Neuronal stem cell (in vitro differentiated cells): ENCODE measurements at regions not wholly inside any gene's neighbourhood (a gene's known extent, or its start where the extent isn't known, plus 50 kb on each side); places are given as distances from the start of the nearest gene placed in this dataset.

Experiments used
- DNase-seq: peaks from one replicate; pipeline ENCODE4 v3.0.0-alpha.2; 2013; ENCODE audit warnings: low spot score
- H2AFZ ChIP-seq: one replicate; pipeline ENCODE4 v1.6.1; 2013; ENCODE audit warnings: mild to moderate bottlenecking, low read length, inconsistent platforms
- H2AK5ac ChIP-seq: 2 replicates; pipeline ENCODE4 v1.6.1; 2013; ENCODE audit warnings: low read depth, mild to moderate bottlenecking, inconsistent platforms, low read length, moderate library complexity, mixed read lengths
- H2BK120ac ChIP-seq: 2 replicates; pipeline ENCODE4 v1.6.1; 2013; ENCODE audit warnings: low read depth, mild to moderate bottlenecking, inconsistent platforms, low read length, moderate library complexity, mixed read lengths
- H2BK12ac ChIP-seq: one replicate; pipeline ENCODE4 v1.6.1; 2013; ENCODE audit warnings: low read length, inconsistent platforms
- H2BK15ac ChIP-seq: 2 replicates; pipeline ENCODE4 v1.6.1; 2013; ENCODE audit warnings: mild to moderate bottlenecking, low read length, inconsistent platforms, mixed read lengths
- H2BK5ac ChIP-seq: one replicate; pipeline ENCODE4 v1.6.1; 2013; ENCODE audit warnings: inconsistent platforms, mild to moderate bottlenecking, low read length, moderate library complexity
- H3K14ac ChIP-seq: one replicate; pipeline ENCODE4 v1.6.1; 2013; ENCODE audit warnings: low read length, inconsistent platforms
- H3K18ac ChIP-seq: 2 replicates; pipeline ENCODE4 v1.6.1; 2013; ENCODE audit warnings: low read length, inconsistent platforms
- H3K23ac ChIP-seq: 2 replicates; pipeline ENCODE4 v1.6.1; 2013; ENCODE audit warnings: low read depth, mild to moderate bottlenecking, mixed read lengths, low read length, inconsistent platforms; ENCODE audit not compliant: poor library complexity
- H3K27ac ChIP-seq: replicated peaks from 3 replicates; pipeline ENCODE4 v1.5.1; 2013; ENCODE audit warnings: low read length, inconsistent platforms
- H3K27me3 ChIP-seq, 3 experiments: 2 replicates each; pipeline ENCODE4 v1.6.1; 2013; ENCODE audit warnings: low read length in 3 of 3, mild to moderate bottlenecking in 2 of 3, inconsistent platforms in 1 of 3, low read depth in 1 of 3, mixed read lengths in 1 of 3, moderate library complexity in 1 of 3; ENCODE audit not compliant: control insufficient read depth in 3 of 3, insufficient read depth in 3 of 3
- H3K36me3 ChIP-seq, 2 donors: replicated peaks in 1 of 2; 2 replicates each; pipeline ENCODE4 v1.6.1; 2013; ENCODE audit warnings: low read length in 2 of 2; ENCODE audit not compliant: control insufficient read depth in 2 of 2, insufficient read depth in 2 of 2
- H3K4ac ChIP-seq: 2 replicates; pipeline ENCODE4 v1.6.1; 2013; ENCODE audit warnings: inconsistent platforms, mild to moderate bottlenecking, low read length, moderate library complexity
- H3K4me1 ChIP-seq, 2 donors: 1 replicate in 1 of 2; 2 replicates in 1 of 2; pipeline ENCODE4 v1.6.1; 2013; ENCODE audit warnings: low read length in 2 of 2, low read depth in 1 of 2; ENCODE audit not compliant: control insufficient read depth in 2 of 2, insufficient read depth in 1 of 2
- H3K4me2 ChIP-seq: one replicate; pipeline ENCODE4 v1.6.1; 2013; ENCODE audit warnings: mild to moderate bottlenecking, low read length, inconsistent platforms; ENCODE audit not compliant: insufficient read depth, poor library complexity, severe bottlenecking
- H3K4me3 ChIP-seq, 2 donors: 2 replicates each; pipeline ENCODE4 v1.5.1; 2013; ENCODE audit warnings: low read length in 2 of 2, mild to moderate bottlenecking in 2 of 2, inconsistent platforms in 1 of 2, moderate library complexity in 1 of 2
- H3K79me1 ChIP-seq: one replicate; pipeline ENCODE4 v1.6.1; 2013; ENCODE audit warnings: low read depth, mild to moderate bottlenecking, inconsistent platforms, low read length, moderate library complexity
- H3K9ac ChIP-seq: one replicate; pipeline ENCODE4 v1.6.1; 2013; ENCODE audit warnings: mild to moderate bottlenecking, low read depth, low read length, inconsistent platforms; ENCODE audit not compliant: poor library complexity
- H3K9me3 ChIP-seq, 2 donors: replicated peaks in 1 of 2; 2 replicates each; pipeline versions ENCODE3 to v1.6.1; 2013; ENCODE audit warnings: low read length in 2 of 2, mild to moderate bottlenecking in 2 of 2, inconsistent platforms in 1 of 2, low read depth in 1 of 2, mixed read lengths in 1 of 2, moderate library complexity in 1 of 2; ENCODE audit not compliant: control insufficient read depth in 2 of 2, insufficient read depth in 1 of 2
- H4K8ac ChIP-seq: one replicate; pipeline ENCODE4 v1.6.1; 2013; ENCODE audit warnings: low read depth, mild to moderate bottlenecking, inconsistent platforms, low read length, moderate library complexity
- H4K91ac ChIP-seq: one replicate; pipeline ENCODE4 v1.6.1; 2013; ENCODE audit warnings: low read length, low read depth, mild to moderate bottlenecking, inconsistent platforms; ENCODE audit not compliant: poor library complexity
- WGBS, 2 donors: extraction: QIAGEN DNeasy Blood & Tissue Kit; methylation state at CpG; one replicate each; pipeline ENCODE4 v1.1.7; 2013; ENCODE audit warnings: missing lambda C conversion rate in 2 of 2, mixed read lengths in 1 of 2; ENCODE audit not compliant: insufficient read length in 2 of 2, insufficient replicate concordance in 1 of 2; ENCODE audit errors: extremely low coverage in 2 of 2; 5-methylcytosine and 5-hydroxymethylcytosine counted together

DNA sequence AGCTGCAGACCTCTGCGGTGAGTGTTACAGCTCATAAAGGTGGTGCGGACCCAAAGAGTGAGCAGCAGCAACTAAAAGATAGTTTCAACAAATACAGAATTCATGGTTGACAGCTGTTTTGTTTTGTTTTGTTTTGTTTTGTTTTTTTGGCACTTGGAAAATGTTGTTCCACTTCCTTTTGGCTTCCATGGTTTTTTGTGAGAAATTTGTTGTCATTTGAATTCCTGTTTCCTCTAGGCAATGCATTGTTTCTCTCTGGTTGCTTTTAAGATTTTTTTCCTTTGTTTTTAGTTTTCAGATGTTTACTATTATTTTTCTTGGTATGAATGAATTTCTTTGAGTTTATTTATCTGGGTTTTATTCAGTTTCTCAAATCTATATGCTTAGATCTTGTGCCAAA is 229.4 kb downstream of the MID1IP1 start:
- H2AFZ ChIP-seq = no peak overlapping the region
- peaks cover 0 to 2% of the 10 kb centered on the region in 2 donors for H3K9me3 ChIP-seq
- H4K91ac ChIP-seq = no peak overlapping the region
- no peak overlapping the region for H2BK15ac ChIP-seq
- no peak overlapping the region for H3K4ac ChIP-seq
- no peaks in the 10 kb centered on the region for H3K4me1 ChIP-seq
- H3K27me3 ChIP-seq = no peaks in the 10 kb centered on the region
- H2BK5ac ChIP-seq = no peak overlapping the region
- WGBS, 2 donors = no CpG with 5 or more reads among the region's 2 CpGs
- no peaks in the 10 kb centered on the region for H3K36me3 ChIP-seq
- no peak overlapping the region for H3K27ac ChIP-seq
- no peak overlapping the region for H2BK120ac ChIP-seq
- no peak overlapping the region for H3K4me3 ChIP-seq
- no peak overlapping the region for H3K18ac ChIP-seq
- H3K9ac ChIP-seq = no peak overlapping the region
- no peak overlapping the region for H4K8ac ChIP-seq
- no peak overlapping the region for H3K14ac ChIP-seq
- no peak for DNase-seq
- no peak overlapping the region for H3K23ac ChIP-seq
- H3K79me1 ChIP-seq = no peaks in the 10 kb centered on the region
- no peak overlapping the region for H2AK5ac ChIP-seq
- H2BK12ac ChIP-seq = no peak overlapping the region
- H3K4me2 ChIP-seq = no peak overlapping the region

DNA sequence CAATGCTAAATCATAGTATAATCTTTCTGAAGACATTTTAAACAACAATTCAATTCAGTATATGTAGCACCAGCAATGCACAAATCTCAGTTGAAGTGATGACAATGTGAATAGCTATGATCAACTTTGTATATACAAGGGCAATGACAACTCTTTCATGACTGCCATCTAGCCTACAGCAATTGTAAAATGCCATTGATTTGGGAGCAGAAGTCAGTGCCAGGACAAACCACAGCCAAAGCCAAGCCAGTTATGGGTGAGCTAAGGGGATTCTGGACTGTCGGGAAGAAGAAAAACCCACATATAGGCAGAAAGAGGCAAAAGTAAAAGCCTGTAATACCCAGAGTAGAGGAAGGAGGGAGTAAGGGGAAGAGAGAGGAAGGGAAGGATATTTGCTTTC is 238.6 kb downstream of the MID1IP1 start:
- Histone ChIP-seq H3K4me1 (no peaks in the 10 kb centered on the region), H2BK5ac (no peak overlapping the region), H2BK12ac (no peak overlapping the region), H4K8ac (no peak overlapping the region), H3K23ac (no peak overlapping the region), H3K36me3 (no peaks in the 10 kb centered on the region), H3K9ac (no peak overlapping the region), H3K18ac (no peak overlapping the region), H3K4me3 (no peak overlapping the region), H3K4ac (no peak overlapping the region), H3K27me3 (peaks cover 0 to 5% (median 0%) of the 10 kb centered on the region in 3 experiments), H2BK120ac (no peak overlapping the region), H3K79me1 (no peaks in the 10 kb centered on the region), H2AK5ac (no peak overlapping the region), H3K27ac (no peak overlapping the region), H2AFZ (no peak overlapping the region), H2BK15ac (no peak overlapping the region), H3K4me2 (no peak overlapping the region), H3K9me3 (no peaks in the 10 kb centered on the region), H4K91ac (no peak overlapping the region), H3K14ac (no peak overlapping the region)
- no peak for DNase-seq
- no CpG with 5 or more reads among the region's 1 CpG for WGBS, 2 donors

DNA sequence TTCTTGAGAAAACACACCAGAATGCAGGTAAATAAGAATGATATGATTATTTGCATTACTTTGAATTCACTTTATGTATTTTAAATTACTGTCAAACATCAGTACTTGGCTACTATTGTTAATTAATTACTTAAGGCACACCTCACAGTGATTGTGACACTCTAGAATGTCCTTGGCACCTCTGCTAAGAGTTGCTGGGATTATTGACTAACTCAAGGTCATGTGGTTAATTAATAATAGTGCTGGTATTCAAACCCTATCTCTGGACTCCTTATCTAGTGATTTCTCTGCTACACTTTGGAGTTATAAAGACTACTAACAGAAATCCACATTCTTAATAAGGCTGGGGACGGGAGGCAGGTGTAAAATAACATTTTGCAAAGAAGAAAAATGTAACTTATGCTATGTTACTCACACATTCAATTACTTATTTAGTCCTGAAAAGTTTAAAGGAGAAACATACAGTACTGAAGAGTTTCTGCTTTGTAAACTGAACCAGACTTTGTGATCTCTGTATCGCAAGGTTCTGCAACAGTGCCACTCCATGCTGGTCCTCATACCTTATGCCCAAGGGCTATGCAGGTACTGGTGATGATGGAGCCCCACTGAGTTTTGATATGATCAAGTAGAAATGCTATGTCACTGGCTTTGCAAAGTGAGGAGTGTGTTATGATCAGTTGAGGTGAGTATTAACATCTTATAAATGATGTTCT is 242.7 kb downstream of the MID1IP1 start:
- Histone ChIP-seq H2BK5ac (no peak overlapping the region), H4K8ac (no peak overlapping the region), H3K9ac (no peak overlapping the region), H2BK12ac (no peak overlapping the region), H2BK15ac (no peak overlapping the region), H3K14ac (no peak overlapping the region), H2BK120ac (no peak overlapping the region), H3K23ac (no peak overlapping the region), H3K4ac (no peak overlapping the region), H3K4me1 (no peaks in the 10 kb centered on the region), H3K4me3 (no peak overlapping the region), H3K79me1 (no peaks in the 10 kb centered on the region), H3K36me3 (no peaks in the 10 kb centered on the region), H3K4me2 (no peak overlapping the region), H2AFZ (no peak overlapping the region), H3K27me3 (peaks cover 0 to 5% (median 0%) of the 10 kb centered on the region in 3 experiments), H2AK5ac (no peak overlapping the region), H3K9me3 (no peaks in the 10 kb centered on the region), H3K27ac (no peak overlapping the region), H3K18ac (no peak overlapping the region), H4K91ac (no peak overlapping the region)
- no CpG with 5 or more reads among the region's 2 CpGs for WGBS, 2 donors
- no peak for DNase-seq

DNA sequence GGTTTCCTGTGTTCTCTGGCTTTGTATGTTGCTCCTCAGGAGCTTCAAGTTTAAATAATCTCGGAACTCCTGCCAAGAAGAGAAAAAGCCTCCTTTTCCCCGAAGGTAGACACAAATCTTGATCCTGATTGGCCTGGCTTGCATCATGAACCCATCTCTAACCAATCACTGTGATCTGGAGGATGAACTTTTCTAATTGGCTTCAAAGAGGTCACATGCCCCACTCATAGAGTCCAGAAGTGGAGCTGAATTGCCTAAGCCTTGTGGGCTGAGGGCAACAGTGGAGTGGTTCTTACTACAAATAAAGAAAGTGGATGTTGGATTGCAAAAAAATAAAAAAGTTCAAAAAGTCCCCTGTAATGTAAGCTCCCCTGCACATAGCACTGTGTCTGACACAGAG is 245.9 kb downstream of the MID1IP1 start:
- Histone ChIP-seq H2AFZ (no peak overlapping the region), H4K8ac (no peak overlapping the region), H3K4me1 (peaks cover 0 to 4% of the 10 kb centered on the region in 2 donors), H2BK5ac (no peak overlapping the region), H3K9me3 (no peaks in the 10 kb centered on the region), H3K27ac (no peak overlapping the region), H2BK120ac (no peak overlapping the region), H3K27me3 (no peaks in the 10 kb centered on the region), H3K9ac (no peak overlapping the region), H3K4me2 (no peak overlapping the region), H3K4me3 (no peak overlapping the region), H3K23ac (no peak overlapping the region), H4K91ac (no peak overlapping the region), H3K4ac (no peak overlapping the region), H2BK15ac (no peak overlapping the region), H3K18ac (no peak overlapping the region), H3K36me3 (no peaks in the 10 kb centered on the region), H3K14ac (no peak overlapping the region), H2BK12ac (no peak overlapping the region), H3K79me1 (no peaks in the 10 kb centered on the region), H2AK5ac (no peak overlapping the region)
- no peak for DNase-seq
- no CpG with 5 or more reads among the region's 2 CpGs for WGBS, 2 donors
